Left hindlimb (tissue), 1 donor: ENCODE measurements at regions not wholly inside any gene's neighbourhood (a gene's known extent, or its start where the extent isn't known, plus 50 kb on each side); places are given as distances from the start of the nearest gene placed in this dataset.

Experiments used
- DNase-seq: peaks from one replicate; pipeline ENCODE4 v3.0.0-alpha.2; 2018

- no peak for DNase-seq
These were observed 744.3 kb upstream of the ACVR2A start for GRCh38 chr2:147100406-147101035.

GRCh38 chr2:147099845-147100244 is 745.0 kb upstream of the ACVR2A start:
- DNase-seq, result no peak

- DNase-seq, result no peak
These were observed 745.9 kb upstream of the ACVR2A start for GRCh38 chr2:147098940-147099339.

GRCh38 chr2:147097747-147098146 is 747.1 kb upstream of the ACVR2A start:
- DNase-seq, result no peak

GRCh38 chr2:147096671-147097070 is 748.2 kb upstream of the ACVR2A start:
- DNase-seq, result no peak

GRCh38 chr2:147095376-147095775 is 749.5 kb upstream of the ACVR2A start:
- DNase-seq, result no peak

GRCh38 chr2:147094077-147094476 is 750.8 kb upstream of the ACVR2A start:
- no peak for DNase-seq

- DNase-seq, result no peak
These were observed 752.6 kb upstream of the ACVR2A start for GRCh38 chr2:147092266-147092665.

GRCh38 chr2:147091448-147091847 is 753.4 kb upstream of the ACVR2A start:
- DNase-seq, result no peak

GRCh38 chr2:147088871-147089270 is 756.0 kb upstream of the ACVR2A start:
- DNase-seq, result no peak

GRCh38 chr2:147086715-147087114 is 758.1 kb upstream of the ACVR2A start:
- no peak for DNase-seq

- DNase-seq, result no peak
These were observed 761.2 kb upstream of the ACVR2A start for GRCh38 chr2:147083664-147084063.

- DNase-seq, result no peak
These were observed 761.8 kb upstream of the ACVR2A start for GRCh38 chr2:147082850-147083522.

- no peak for DNase-seq
These were observed 763.0 kb upstream of the ACVR2A start for GRCh38 chr2:147081831-147082230.

GRCh38 chr2:147076634-147077033 is 768.2 kb upstream of the ACVR2A start:
- no peak for DNase-seq

- DNase-seq, result no peak
These were observed 776.8 kb upstream of the ACVR2A start for GRCh38 chr2:147068071-147068470.

GRCh38 chr2:147067136-147067535 is 777.7 kb upstream of the ACVR2A start:
- no peak for DNase-seq

GRCh38 chr2:147062073-147062472 is 782.8 kb upstream of the ACVR2A start:
- DNase-seq, result no peak

GRCh38 chr2:147061269-147061668 is 783.6 kb upstream of the ACVR2A start:
- no peak for DNase-seq

- DNase-seq, result no peak
These were observed 786.8 kb upstream of the ACVR2A start for GRCh38 chr2:147057892-147058490.

- DNase-seq, result no peak
These were observed 793.0 kb upstream of the ACVR2A start for GRCh38 chr2:147051814-147052213.

GRCh38 chr2:147051248-147051647 is 793.6 kb upstream of the ACVR2A start:
- no peak for DNase-seq

- no peak for DNase-seq
These were observed 794.9 kb upstream of the ACVR2A start for GRCh38 chr2:147049957-147050356.

GRCh38 chr2:147046473-147046872 is 798.4 kb upstream of the ACVR2A start:
- DNase-seq, result no peak
